Heart left ventricle (tissue), 16 donors: ENCODE measurements at regions not wholly inside any gene's neighbourhood (a gene's known extent, or its start where the extent isn't known, plus 50 kb on each side); places are given as distances from the start of the nearest gene placed in this dataset.

Source experiments
- ATAC-seq, 4 donors: fragments of 200-7000 bp; cut with Tn5 transposase; one replicate each; pipeline ENCODE4 v1.9.1; 2020 to 2022; ENCODE audit warnings: moderate library complexity in 4 of 4, mild to moderate bottlenecking in 3 of 4, moderate number of reproducible peaks in 1 of 4
- DNase-seq, 5 donors: peaks; one replicate each; pipeline ENCODE4 v3.0.0-alpha.2; 2020
- H3K27ac ChIP-seq, 12 donors: fragments of 200-600 bp; sonication (generic) in 4 of 12; one replicate each; pipeline versions ENCODE4 v1.5.0 to v1.8.0; 2016 to 2022; ENCODE audit warnings: mild to moderate bottlenecking in 2 of 12
- H3K27me3 ChIP-seq, 9 donors: fragments of 200-600 bp; sonication (generic) in 2 of 9; one replicate each; pipeline versions ENCODE4 v1.5.1 to v1.8.0; 2016 to 2022; ENCODE audit warnings: mild to moderate bottlenecking in 3 of 9
- H3K36me3 ChIP-seq, 9 donors: fragments of 200-600 bp; sonication (generic) in 2 of 9; one replicate each; pipeline versions ENCODE4 v1.5.0 to v1.8.0; 2018 to 2022; ENCODE audit warnings: mild to moderate bottlenecking in 2 of 9
- H3K4me1 ChIP-seq, 12 donors: fragments of 200-600 bp; sonication (generic) in 4 of 12; one replicate each; pipeline versions ENCODE4 v1.5.0 to v1.8.0; 2016 to 2022; ENCODE audit warnings: mild to moderate bottlenecking in 3 of 12
- H3K4me3 ChIP-seq, 12 donors: fragments of 200-600 bp; sonication (generic) in 4 of 12; one replicate each; pipeline versions ENCODE4 v1.5.0 to v1.8.0; 2017 to 2022; ENCODE audit warnings: mild to moderate bottlenecking in 9 of 12, moderate library complexity in 4 of 12
- H3K9me3 ChIP-seq, 12 donors: fragments of 200-600 bp; sonication (generic) in 4 of 12; one replicate each; pipeline versions ENCODE4 v1.5.0 to v1.8.0; 2016 to 2022; ENCODE audit warnings: mild to moderate bottlenecking in 1 of 12
- CTCF ChIP-seq, 12 donors: fragments of 200-600 bp; sonication (generic) in 4 of 12; IDR thresholded peaks; one replicate each; pipeline versions ENCODE4 v1.5.0 to v1.8.0; 2018 to 2022; ENCODE audit warnings: antibody characterized with exemption in 12 of 12, mild to moderate bottlenecking in 5 of 12
- POLR2A ChIP-seq, 2 donors: fragments of 450-650 bp; IDR thresholded peaks; one replicate each; pipeline ENCODE4 v1.6.1; 2017; ENCODE audit warnings: antibody characterized with exemption in 2 of 2, mild to moderate bottlenecking in 2 of 2, moderate library complexity in 2 of 2
- WGBS, 4 donors: extraction: QIAGEN DNeasy Blood & Tissue Kit in 2 of 4; methylation state at CpG; one replicate each; pipeline versions ENCODE4 v1.1.5 to v1.1.7; 2013 to 2018; 5-methylcytosine and 5-hydroxymethylcytosine counted together
- intact Hi-C, 10 donors: fragments of 100-400 bp; cut with DNase I; formaldehyde crosslinking; loops; one replicate each; pipeline versions ENCODE4 v1.11.1 to v1.14.2; 2022
- donor health status: ischemic (EF 13 %, LVEDD 7.1; RV severe dilation, severe dysfunction).
- donor health status: healthy with polysubstance abuse.
- donor health status: DM: no; HTN: yes; CAD: no.
- donor health status: DM: no; HTN: no; CAD: no.
- donor health status: ischemic (EF 25% LVEDD 6.9; RV normal size, moderate dysfunction).
- donor health status: ischemic (EF 25% LVEDD 5.7; RV mildly dilated, moderate dysfunction).
- donor health status: healthy.
- donor health status: DM: yes; HTN: yes; CAD: no.
- donor health status: ischemic (EF 35%, LVEDD 5.7; RV mildly dilated, moderate dysfunction).
- donor health status: nonischemic (EF 11% LVEDD 7.7; RV severe dilation, severe dysfunction).
- donor health status: DM: yes; HTN: yes; CAD: no.
- donor health status: PGD.
- donor health status: ischemic (EF 29% LVEDD 5.4; RV normal size, mild dysfunction).
- donor health status: nonischemic (EF 23%, LVEDD 6.1; RV moderate dilation, normal function).

GRCh38 chr18:67694787-67695186 is 178.3 kb upstream of the DSEL start:
- H3K27me3 ChIP-seq = no peaks in the 10 kb centered on the region
- H3K27ac ChIP-seq = no peak overlapping the region
- H3K4me3 ChIP-seq = no peak overlapping the region
- ATAC-seq (no peak), DNase-seq (no peak)
- 59 to 78% (median 65%) methylated on average over 2 of the region's 2 CpGs for WGBS, 4 donors
- no peak for TF ChIP-seq POLR2A (IDR thresholded peaks at IDR 0.05)
- TF ChIP-seq CTCF (IDR thresholded peaks at IDR 0.05) = no peak
- intact Hi-C loops = no loop called here
- no peaks in the 10 kb centered on the region for H3K36me3 ChIP-seq
- H3K9me3 ChIP-seq = peaks cover 0 to 6% (median 0%) of the 10 kb centered on the region in 12 donors
- no peaks in the 10 kb centered on the region for H3K4me1 ChIP-seq

GRCh38 chr18:67692811-67693210 is 176.3 kb upstream of the DSEL start:
- DNase-seq = no peak
- H3K36me3 ChIP-seq = no peaks in the 10 kb centered on the region
- no peaks in the 10 kb centered on the region for H3K27me3 ChIP-seq
- 61 to 82% (median 76%) methylated on average over 4 of the region's 4 CpGs for WGBS, 4 donors
- no peak overlapping the region for H3K4me3 ChIP-seq
- H3K9me3 ChIP-seq = peaks cover 0 to 7% (median 0%) of the 10 kb centered on the region in 12 donors
- no peak for ATAC-seq
- H3K27ac ChIP-seq = no peak overlapping the region
- no peaks in the 10 kb centered on the region for H3K4me1 ChIP-seq
- TF ChIP-seq CTCF (IDR thresholded peaks at IDR 0.05) (no peak), POLR2A (IDR thresholded peaks at IDR 0.05) (no peak)
- intact Hi-C loops = no loop called here

DNA sequence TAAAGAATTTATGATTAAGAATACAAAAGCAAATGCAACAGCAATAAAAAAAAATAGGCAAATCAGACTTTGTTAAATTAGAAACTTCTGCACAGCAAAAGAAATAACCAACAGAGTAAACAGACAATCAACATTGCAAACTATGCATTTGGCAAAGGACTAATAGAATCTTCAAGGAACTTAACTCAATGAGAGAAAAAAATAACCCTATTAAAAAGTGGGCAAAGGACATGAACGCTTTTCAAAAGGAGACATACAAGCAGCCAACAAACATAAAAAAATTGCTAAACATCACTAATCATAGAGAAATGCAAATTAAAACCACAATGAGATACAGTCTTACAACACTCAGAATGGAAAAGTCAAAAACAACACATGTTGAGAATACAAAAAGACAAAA is 166.0 kb upstream of the DSEL start:
- ATAC-seq (no peak), DNase-seq (no peak)
- Histone ChIP-seq H3K9me3 (peaks cover 0 to 5% (median 0%) of the 10 kb centered on the region in 12 donors), H3K4me1 (no peaks in the 10 kb centered on the region), H3K4me3 (no peak overlapping the region), H3K27me3 (no peaks in the 10 kb centered on the region), H3K27ac (no peak overlapping the region), H3K36me3 (no peaks in the 10 kb centered on the region)
- WGBS, 4 donors = 78 to 92% (median 90%) methylated on average over 1 of the region's 1 CpG
- intact Hi-C loops = no loop called here
- TF ChIP-seq CTCF (IDR thresholded peaks at IDR 0.05) (no peak), POLR2A (IDR thresholded peaks at IDR 0.05) (no peak)

DNA sequence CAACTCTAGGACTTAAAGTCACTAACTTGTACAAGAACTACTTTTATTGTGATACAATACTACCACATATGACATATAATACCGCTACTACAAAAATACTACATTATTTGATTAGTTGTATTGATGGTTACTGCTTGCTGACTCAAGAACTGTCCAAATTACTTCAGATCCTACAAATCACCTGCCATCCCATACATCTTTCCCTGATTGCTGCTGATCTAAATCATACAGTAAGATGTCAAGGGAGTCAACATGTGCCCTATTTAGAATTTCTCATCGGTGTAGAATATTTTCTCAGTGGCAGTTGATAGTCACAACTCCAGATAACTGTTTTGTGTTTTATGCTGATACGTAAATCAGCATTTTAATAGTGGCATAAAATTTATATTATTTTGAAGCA is 161.0 kb upstream of the DSEL start:
- Histone ChIP-seq H3K4me3 (no peak overlapping the region), H3K4me1 (no peaks in the 10 kb centered on the region), H3K27ac (no peak overlapping the region), H3K9me3 (peaks cover 0 to 5% (median 0%) of the 10 kb centered on the region in 12 donors), H3K36me3 (no peaks in the 10 kb centered on the region), H3K27me3 (no peaks in the 10 kb centered on the region)
- ATAC-seq (no peak), DNase-seq (no peak)
- intact Hi-C loops = no loop called here
- 85 to 86% (median 86%) methylated on average over 3 of the region's 3 CpGs for WGBS, 4 donors
- TF ChIP-seq CTCF (IDR thresholded peaks at IDR 0.05) = no peak
- TF ChIP-seq POLR2A (IDR thresholded peaks at IDR 0.05) = no peak
